CD4-positive, CD25-positive, alpha-beta regulatory T cell (primary cell): ENCODE measurements at regions not wholly inside any gene's neighbourhood (a gene's known extent, or its start where the extent isn't known, plus 50 kb on each side); places are given as distances from the start of the nearest gene placed in this dataset.
"Not testable (repeated sequence)": the region's sequence is repeated elsewhere in the genome, so short reads cannot be mapped to it uniquely, and the experiment has no call there.

Experiments used
- ATAC-seq, 2 donors: fragments of 150-1000 bp; cut with Tn5 transposase; one replicate each; pipeline ENCODE4 v1.10.0; 2021; ENCODE audit warnings: low read depth in 2 of 2, moderate number of reproducible peaks in 2 of 2, moderate library complexity in 1 of 2
- DNase-seq, 3 donors: peaks; one replicate each; pipeline versions ENCODE4 v3.0.0 to v3.0.0-alpha.2; 2012 to 2022; ENCODE audit warnings: mixed read lengths in 1 of 3
- H3K27ac ChIP-seq: one replicate; pipeline ENCODE4 v1.7.0; 2013; ENCODE audit warnings: mild to moderate bottlenecking, low read length; ENCODE audit not compliant: insufficient read depth, poor library complexity, severe bottlenecking
- H3K27me3 ChIP-seq: one replicate; pipeline ENCODE4 v1.7.0; 2013; ENCODE audit warnings: low read length; ENCODE audit not compliant: control insufficient read depth, insufficient read depth
- H3K36me3 ChIP-seq: one replicate; pipeline ENCODE4 v1.7.0; 2013; ENCODE audit warnings: mild to moderate bottlenecking, low read length, moderate library complexity; ENCODE audit not compliant: control insufficient read depth, insufficient read depth
- H3K4me1 ChIP-seq: 2 replicates; pipeline ENCODE4 v1.7.0; 2013; ENCODE audit warnings: mild to moderate bottlenecking, low read length; ENCODE audit not compliant: insufficient read depth, control insufficient read depth, poor library complexity, severe bottlenecking
- H3K4me3 ChIP-seq: one replicate; pipeline ENCODE4 v1.7.0; 2013; ENCODE audit warnings: low read depth, mild to moderate bottlenecking, low read length, moderate library complexity
- H3K9me3 ChIP-seq, 2 experiments: 1 replicate in 1 of 2; 2 replicates in 1 of 2; pipeline ENCODE4 v1.7.0; 2013; ENCODE audit warnings: low read length in 2 of 2, mild to moderate bottlenecking in 1 of 2, moderate library complexity in 1 of 2; ENCODE audit not compliant: control insufficient read depth in 2 of 2
- H3K27ac Mint-ChIP-seq, 3 donors: one replicate each; pipeline ENCODE4 v1.8.0; 2020 to 2022; ENCODE audit warnings: mild to moderate bottlenecking in 3 of 3, mixed read lengths in 3 of 3, moderate library complexity in 2 of 3
- H3K27me3 Mint-ChIP-seq: one replicate; pipeline ENCODE4 v1.8.0; 2022; ENCODE audit warnings: mild to moderate bottlenecking, mixed read lengths
- H3K36me3 Mint-ChIP-seq: one replicate; pipeline ENCODE4 v1.8.0; 2020; ENCODE audit warnings: mixed read lengths
- H3K4me1 Mint-ChIP-seq, 4 donors: one replicate each; pipeline ENCODE4 v1.8.0; 2020 to 2022; ENCODE audit warnings: mixed read lengths in 4 of 4, mild to moderate bottlenecking in 1 of 4
- H3K4me3 Mint-ChIP-seq, 4 donors: one replicate each; pipeline ENCODE4 v1.8.0; 2020 to 2022; ENCODE audit warnings: mild to moderate bottlenecking in 4 of 4, mixed read lengths in 4 of 4, moderate library complexity in 3 of 4
- H3K9me3 Mint-ChIP-seq, 7 donors: one replicate each; pipeline ENCODE4 v1.8.0; 2020 to 2022; ENCODE audit warnings: mixed read lengths in 7 of 7, mild to moderate bottlenecking in 3 of 7, moderate library complexity in 2 of 7

DNA sequence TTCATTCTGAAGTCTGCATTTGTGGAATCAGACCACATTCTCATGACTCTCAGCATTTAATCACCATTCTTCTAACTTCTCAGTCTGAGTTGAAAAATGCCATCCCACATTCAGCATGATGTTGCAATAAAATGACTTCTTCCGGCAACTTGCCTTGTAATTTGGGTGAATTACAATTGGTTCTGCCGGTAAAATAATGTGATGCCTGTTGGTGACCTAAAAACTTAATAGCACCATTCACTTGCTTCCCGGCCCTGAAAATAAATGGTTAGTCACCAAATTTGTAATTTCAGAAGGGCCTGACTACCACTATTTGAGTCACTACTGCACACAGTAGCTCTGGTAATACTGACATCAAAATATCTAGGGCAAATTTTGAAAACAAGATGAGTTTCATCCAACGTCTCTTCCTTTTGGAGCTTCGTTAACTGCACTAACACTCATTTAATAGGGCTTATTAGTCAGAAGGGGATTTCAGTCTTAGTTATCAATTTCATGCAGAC is 637.1 kb upstream of the CHAC2 start:
- H3K27me3 Mint-ChIP-seq: no peaks in the 10 kb centered on the region
- H3K4me3 Mint-ChIP-seq: no peak overlapping the region
- H3K27ac Mint-ChIP-seq: no peak overlapping the region
- Histone ChIP-seq H3K36me3 (no peaks in the 10 kb centered on the region), H3K4me1 (no peaks in the 10 kb centered on the region), H3K9me3 (no peaks in the 10 kb centered on the region), H3K27ac (no peak overlapping the region), H3K27me3 (no peaks in the 10 kb centered on the region), H3K4me3 (no peak overlapping the region)
- ATAC-seq (no peak), DNase-seq (no peak)
- H3K4me1 Mint-ChIP-seq: no peaks in the 10 kb centered on the region
- no peaks in the 10 kb centered on the region for H3K36me3 Mint-ChIP-seq
- H3K9me3 Mint-ChIP-seq: peaks cover 0 to 5% (median 1%) of the 10 kb centered on the region in 7 donors

DNA sequence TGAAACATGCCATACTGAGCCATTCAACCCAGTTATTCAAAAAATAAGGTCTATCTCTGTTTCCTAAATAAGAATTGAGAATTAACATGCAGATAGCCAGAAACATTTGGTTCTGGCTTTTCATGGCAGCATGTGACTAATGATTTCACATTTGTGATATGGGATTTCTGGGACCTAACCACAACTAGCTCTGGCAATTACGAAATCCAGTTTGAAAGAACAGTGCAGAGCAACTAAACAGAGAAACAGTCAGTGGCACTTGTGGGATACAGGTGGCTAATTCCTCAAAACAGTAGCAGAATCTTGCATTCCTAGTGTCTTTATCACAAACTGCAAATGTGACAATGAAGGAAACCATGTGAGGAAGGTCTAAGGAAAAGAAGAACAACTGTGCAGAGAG is 637.8 kb upstream of the CHAC2 start:
- no peaks in the 10 kb centered on the region for H3K27me3 Mint-ChIP-seq
- Histone ChIP-seq H3K4me3 (no peak overlapping the region), H3K27ac (no peak overlapping the region), H3K9me3 (no peaks in the 10 kb centered on the region), H3K36me3 (no peaks in the 10 kb centered on the region), H3K27me3 (no peaks in the 10 kb centered on the region), H3K4me1 (no peaks in the 10 kb centered on the region)
- no peak for ATAC-seq
- no peaks in the 10 kb centered on the region for H3K36me3 Mint-ChIP-seq
- H3K27ac Mint-ChIP-seq: no peak overlapping the region
- no peaks in the 10 kb centered on the region for H3K4me1 Mint-ChIP-seq
- H3K4me3 Mint-ChIP-seq: no peak overlapping the region
- peaks cover 0 to 4% (median 2%) of the 10 kb centered on the region in 7 donors for H3K9me3 Mint-ChIP-seq
- no peak for DNase-seq

GRCh38 chr2:53127061-53127650 is 640.4 kb upstream of the CHAC2 start:
- Mint-ChIP-seq H3K36me3 (no peaks in the 10 kb centered on the region), H3K27ac (no peak overlapping the region), H3K27me3 (no peaks in the 10 kb centered on the region), H3K9me3 (peaks cover 0 to 6% (median 4%) of the 10 kb centered on the region in 7 donors), H3K4me1 (no peaks in the 10 kb centered on the region), H3K4me3 (no peak overlapping the region)
- Histone ChIP-seq H3K4me3 (no peak overlapping the region), H3K36me3 (no peaks in the 10 kb centered on the region), H3K9me3 (no peaks in the 10 kb centered on the region), H3K27me3 (no peaks in the 10 kb centered on the region), H3K27ac (no peak overlapping the region), H3K4me1 (no peaks in the 10 kb centered on the region)
- no peak for ATAC-seq
- DNase-seq: no peak

DNA sequence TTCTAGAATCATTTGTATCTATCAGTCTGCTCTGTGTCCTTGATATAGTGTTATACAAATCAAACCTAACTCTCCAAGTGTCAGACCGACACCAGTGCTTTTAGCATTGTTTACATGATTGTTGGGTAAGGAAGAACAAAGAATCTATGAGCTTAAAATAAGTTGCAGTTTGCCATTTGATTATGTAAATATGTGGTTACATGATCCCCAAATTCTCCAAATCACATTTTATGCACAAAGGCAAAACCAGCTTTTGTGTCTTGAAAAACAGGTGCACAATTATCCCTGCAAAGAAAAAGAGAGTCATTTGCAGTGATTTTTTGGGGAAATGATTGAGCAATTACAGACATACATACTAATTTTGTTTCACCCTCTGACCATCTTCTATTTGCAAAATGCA is 652.6 kb upstream of the CHAC2 start:
- peaks cover 0 to 24% (median 3%) of the 10 kb centered on the region in 7 donors for H3K9me3 Mint-ChIP-seq
- H3K27ac Mint-ChIP-seq: no peak overlapping the region
- Histone ChIP-seq H3K4me3 (no peak overlapping the region), H3K27ac (no peak overlapping the region), H3K9me3 (no peaks in the 10 kb centered on the region), H3K36me3 (no peaks in the 10 kb centered on the region), H3K27me3 (no peaks in the 10 kb centered on the region), H3K4me1 (no peaks in the 10 kb centered on the region)
- no peaks in the 10 kb centered on the region for H3K36me3 Mint-ChIP-seq
- H3K4me3 Mint-ChIP-seq: no peak overlapping the region
- DNase-seq (no peak), ATAC-seq (no peak)
- H3K27me3 Mint-ChIP-seq: no peaks in the 10 kb centered on the region
- no peaks in the 10 kb centered on the region for H3K4me1 Mint-ChIP-seq

- Mint-ChIP-seq H3K4me3 (no peak overlapping the region), H3K36me3 (no peaks in the 10 kb centered on the region), H3K4me1 (no peaks in the 10 kb centered on the region), H3K27ac (no peak overlapping the region), H3K27me3 (no peaks in the 10 kb centered on the region), H3K9me3 (peaks cover 0 to 27% (median 3%) of the 10 kb centered on the region in 7 donors)
- DNase-seq (no peak), ATAC-seq (no peak)
- Histone ChIP-seq H3K27me3 (no peaks in the 10 kb centered on the region), H3K9me3 (no peaks in the 10 kb centered on the region), H3K27ac (no peak overlapping the region), H3K4me3 (no peak overlapping the region), H3K36me3 (no peaks in the 10 kb centered on the region), H3K4me1 (no peaks in the 10 kb centered on the region)
These were observed 653.0 kb upstream of the CHAC2 start for GRCh38 chr2:53114582-53114981.

DNA sequence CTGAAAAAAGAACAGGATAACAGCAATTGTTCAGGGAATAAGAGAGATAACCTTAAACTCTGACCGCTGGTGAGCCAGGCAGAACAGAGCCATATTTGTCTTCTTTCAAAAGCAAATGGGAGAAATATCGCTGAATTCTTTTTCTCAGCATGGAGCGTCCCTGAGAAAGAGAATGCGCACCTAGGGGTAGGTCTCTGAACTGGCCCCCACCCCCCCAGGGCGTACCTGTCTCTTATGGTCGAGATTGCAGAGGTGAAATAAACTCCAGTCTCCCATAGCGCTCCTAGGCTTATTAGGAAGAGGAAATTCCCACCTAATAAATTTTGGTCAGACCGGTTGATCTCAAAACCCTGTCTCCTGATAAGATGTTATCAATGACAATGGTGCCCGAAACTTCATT is 655.2 kb upstream of the CHAC2 start:
- not testable (repeated sequence) for H3K4me3 ChIP-seq, H3K4me1 ChIP-seq, H3K9me3 ChIP-seq, H3K27me3 ChIP-seq, DNase-seq, ATAC-seq, H3K4me1 Mint-ChIP-seq, H3K36me3 ChIP-seq, H3K36me3 Mint-ChIP-seq, H3K4me3 Mint-ChIP-seq, H3K27ac Mint-ChIP-seq, H3K27ac ChIP-seq, H3K27me3 Mint-ChIP-seq
- H3K9me3 Mint-ChIP-seq: peaks cover 3 to 23% (median 6%) of the 10 kb centered on the region in 7 donors

DNA sequence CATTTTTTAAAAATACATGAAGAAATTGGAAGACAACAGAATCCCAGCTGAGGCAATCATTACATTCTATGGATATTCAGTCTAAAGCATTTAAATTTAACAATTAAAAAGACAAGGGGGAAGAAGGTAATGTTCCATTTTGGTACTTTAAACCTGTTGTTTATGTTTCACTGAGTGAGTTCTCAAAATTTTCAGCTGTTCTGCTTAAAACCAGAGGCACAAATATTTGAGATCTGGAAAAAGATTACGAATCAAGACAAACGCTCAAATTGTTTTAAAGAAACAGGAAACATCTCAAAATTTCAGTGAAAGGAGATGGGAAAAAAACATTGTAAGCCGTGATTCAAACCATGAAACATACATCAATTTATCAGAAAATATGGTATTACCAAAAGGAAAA is 656.2 kb upstream of the CHAC2 start:
- Mint-ChIP-seq H3K4me3 (no peak overlapping the region), H3K27me3 (no peaks in the 10 kb centered on the region)
- no peak overlapping the region for H3K27ac ChIP-seq

GRCh38 chr2:53111004-53111403 is 656.6 kb upstream of the CHAC2 start:
- no peak for DNase-seq
- Histone ChIP-seq H3K36me3 (no peaks in the 10 kb centered on the region), H3K27ac (no peak overlapping the region), H3K4me3 (no peak overlapping the region), H3K9me3 (no peaks in the 10 kb centered on the region), H3K4me1 (no peaks in the 10 kb centered on the region), H3K27me3 (no peaks in the 10 kb centered on the region)
- Mint-ChIP-seq H3K9me3 (peaks cover 2 to 25% (median 6%) of the 10 kb centered on the region in 7 donors), H3K36me3 (no peaks in the 10 kb centered on the region), H3K4me3 (no peak overlapping the region), H3K27ac (no peak overlapping the region), H3K27me3 (no peaks in the 10 kb centered on the region), H3K4me1 (no peaks in the 10 kb centered on the region)
- ATAC-seq: no peak

More for the DNA sequence above, 656.2 kb upstream of the CHAC2 start:
- Histone ChIP-seq H3K4me3 (no peak overlapping the region), H3K9me3 (no peaks in the 10 kb centered on the region), H3K27me3 (no peaks in the 10 kb centered on the region), H3K36me3 (no peaks in the 10 kb centered on the region), H3K4me1 (no peaks in the 10 kb centered on the region)
- Mint-ChIP-seq H3K4me1 (no peaks in the 10 kb centered on the region), H3K36me3 (no peaks in the 10 kb centered on the region), H3K9me3 (peaks cover 2 to 25% (median 6%) of the 10 kb centered on the region in 7 donors), H3K27ac (no peak overlapping the region)
- DNase-seq (no peak), ATAC-seq (no peak)
